H1 (cell line): ENCODE measurements at regions not wholly inside any gene's neighbourhood (a gene's known extent, or its start where the extent isn't known, plus 50 kb on each side); places are given as distances from the start of the nearest gene placed in this dataset.
"Not testable (repeated sequence)": the region's sequence is repeated elsewhere in the genome, so short reads cannot be mapped to it uniquely, and the experiment has no call there.

Source experiments
- CTCF ChIA-PET: fragments of 300-600 bp; sonication (Branson Sonifier 250); formaldehyde crosslinking; loops from one replicate; lab custom pipeline; 2021; ENCODE audit not compliant: partially characterized antibody; lab: Charles Lee
- POLR2A ChIA-PET: fragments of 300-600 bp; sonication (Branson Sonifier 250); formaldehyde crosslinking; loops from one replicate; lab custom pipeline; 2021; ENCODE audit warnings: inconsistent platforms; ENCODE audit not compliant: partially characterized antibody; lab: Charles Lee
- DNase-seq, 2 experiments: peaks; one replicate each; pipeline versions ENCODE4 v3.0.0 to v3.0.0-alpha.2; 2010 to 2022; ENCODE audit warnings: low spot score in 2 of 2, low read depth in 1 of 2, mixed read lengths in 1 of 2
- FAIRE-seq: peaks from 2 replicates; lab custom pipeline; 2011; peaks lifted over from hg19 to GRCh38; lab: Jason Lieb, UNC
- H2AFZ ChIP-seq: 2 replicates; pipeline ENCODE4 v1.8.1; 2012; ENCODE audit warnings: low read length, inconsistent platforms
- H2AK5ac ChIP-seq: 2 replicates; pipeline ENCODE4 v1.6.1; 2013; ENCODE audit warnings: low read depth, low read length
- H2BK120ac ChIP-seq: replicated peaks from 2 replicates; pipeline ENCODE3; 2013; ENCODE audit warnings: low read depth, low read length, inconsistent platforms
- H2BK12ac ChIP-seq: 2 replicates; pipeline ENCODE4 v1.6.1; 2013; ENCODE audit warnings: low read depth, low read length
- H2BK15ac ChIP-seq: 2 replicates; pipeline ENCODE4 v1.6.1; 2013; ENCODE audit warnings: low read length
- H2BK20ac ChIP-seq: 2 replicates; pipeline ENCODE4 v1.6.1; 2013; ENCODE audit warnings: low read length
- H2BK5ac ChIP-seq: 2 replicates; pipeline ENCODE4 v1.6.1; 2013; ENCODE audit warnings: low read depth, low read length
- H3K14ac ChIP-seq: 2 replicates; pipeline ENCODE4 v1.6.1; 2013; ENCODE audit warnings: inconsistent platforms; ENCODE audit not compliant: insufficient read length
- H3K18ac ChIP-seq: 2 replicates; pipeline ENCODE4 v1.6.1; 2013; ENCODE audit warnings: low read length; ENCODE audit errors: extremely low read depth
- H3K23ac ChIP-seq: 2 replicates; pipeline ENCODE4 v1.6.1; 2013; ENCODE audit warnings: inconsistent platforms; ENCODE audit not compliant: insufficient read length
- H3K23me2 ChIP-seq: 2 replicates; pipeline ENCODE4 v1.6.1; 2013; ENCODE audit warnings: low read depth, low read length
- H3K27ac ChIP-seq: 2 replicates; pipeline ENCODE4 v1.6.1; 2011; ENCODE audit warnings: low read depth, low read length, inconsistent platforms
- H3K27me3 ChIP-seq, 4 experiments: replicated peaks in 1 of 4; 1 replicate in 1 of 4; 2 replicates in 3 of 4; pipeline versions ENCODE4 v1.6.1 to v1.8.1; 2011 to 2013; ENCODE audit warnings: low read length in 3 of 4, mild to moderate bottlenecking in 3 of 4, inconsistent platforms in 2 of 4, mixed read lengths in 2 of 4, moderate library complexity in 1 of 4; ENCODE audit not compliant: control insufficient read depth in 3 of 4, insufficient read depth in 3 of 4; ENCODE audit errors: extremely low read depth in 1 of 4
- H3K36me3 ChIP-seq, 4 experiments: 2 replicates each; pipeline versions ENCODE4 v1.6.1 to v1.8.1; 2011 to 2013; ENCODE audit warnings: mild to moderate bottlenecking in 4 of 4, low read length in 3 of 4, moderate library complexity in 2 of 4, control low read depth in 1 of 4, inconsistent platforms in 1 of 4; ENCODE audit not compliant: insufficient read depth in 4 of 4, control insufficient read depth in 2 of 4
- H3K4ac ChIP-seq: replicated peaks from 2 replicates; pipeline ENCODE3; 2013; ENCODE audit warnings: low read length, low read depth, mixed read lengths, inconsistent platforms; ENCODE audit not compliant: insufficient read length
- H3K4me1 ChIP-seq, 4 experiments: replicated peaks in 1 of 4; 1 replicate in 1 of 4; 2 replicates in 3 of 4; pipeline versions ENCODE4 v1.6.1 to v1.8.1; 2011 to 2013; ENCODE audit warnings: low read length in 3 of 4, inconsistent platforms in 2 of 4, mixed read lengths in 1 of 4; ENCODE audit not compliant: insufficient read depth in 4 of 4, control insufficient read depth in 3 of 4
- H3K4me2 ChIP-seq, 2 experiments: 2 replicates each; pipeline versions ENCODE4 v1.6.1 to v1.8.1; 2011 to 2013; ENCODE audit warnings: low read depth in 2 of 2, low read length in 2 of 2, control low read depth in 1 of 2, inconsistent platforms in 1 of 2, mild to moderate bottlenecking in 1 of 2; ENCODE audit not compliant: insufficient read depth in 1 of 2
- H3K4me3 ChIP-seq, 4 experiments: fragments of 200-600, 300-600 bp in 1 of 4; sonication (generic), shearing (Covaris generic), sonication (Bioruptor Twin) in 1 of 4; 2 replicates each; pipeline versions ENCODE4 v1.5.1 to v1.8.1; 2011 to 2016; ENCODE audit warnings: low read length in 4 of 4, low read depth in 3 of 4, control low read depth in 2 of 4, inconsistent platforms in 2 of 4, mild to moderate bottlenecking in 2 of 4, mixed read lengths in 1 of 4, moderate library complexity in 1 of 4; ENCODE audit not compliant: insufficient read depth in 2 of 4; ENCODE audit errors: extremely low read depth in 1 of 4
- H3K56ac ChIP-seq: replicated peaks from 2 replicates; pipeline ENCODE3; 2013; ENCODE audit warnings: low read depth, mild to moderate bottlenecking, mixed read lengths, low read length, inconsistent platforms; ENCODE audit not compliant: insufficient read length
- H3K79me1 ChIP-seq: 2 replicates; pipeline ENCODE4 v1.6.1; 2013; ENCODE audit warnings: low read depth, low read length, control low read depth
- H3K79me2 ChIP-seq, 2 experiments: 2 replicates each; pipeline versions ENCODE4 v1.6.1 to v1.8.1; 2012 to 2013; ENCODE audit warnings: low read length in 2 of 2, mild to moderate bottlenecking in 2 of 2, inconsistent platforms in 1 of 2; ENCODE audit not compliant: insufficient read depth in 2 of 2, control insufficient read depth in 1 of 2
- H3K9ac ChIP-seq, 4 experiments: replicated peaks in 1 of 4; 1 replicate in 1 of 4; 2 replicates in 3 of 4; pipeline versions ENCODE4 v1.6.1 to v1.8.1; 2011 to 2013; ENCODE audit warnings: low read depth in 3 of 4, low read length in 3 of 4, control low read depth in 2 of 4, mild to moderate bottlenecking in 2 of 4, moderate library complexity in 2 of 4, inconsistent platforms in 1 of 4; ENCODE audit errors: extremely low read depth in 1 of 4
- H3K9me3 ChIP-seq, 2 experiments: 2 replicates each; pipeline versions ENCODE4 v1.6.1 to v1.8.1; 2012 to 2013; ENCODE audit warnings: mild to moderate bottlenecking in 2 of 2, moderate library complexity in 2 of 2, control low read depth in 1 of 2, inconsistent platforms in 1 of 2, low read depth in 1 of 2, low read length in 1 of 2, mixed read lengths in 1 of 2; ENCODE audit not compliant: insufficient read depth in 2 of 2
- H4K20me1 ChIP-seq, 2 experiments: replicated peaks in 1 of 2; 2 replicates each; pipeline versions ENCODE3 to v1.8.1; 2011 to 2013; ENCODE audit warnings: inconsistent platforms in 2 of 2, low read length in 2 of 2, mild to moderate bottlenecking in 1 of 2; ENCODE audit not compliant: insufficient read depth in 2 of 2, control insufficient read depth in 1 of 2
- H4K5ac ChIP-seq: 2 replicates; pipeline ENCODE4 v1.6.1; 2013; ENCODE audit warnings: low read length, low read depth, mixed read lengths, inconsistent platforms; ENCODE audit not compliant: insufficient read length
- H4K8ac ChIP-seq: 2 replicates; pipeline ENCODE4 v1.8.0; 2013; ENCODE audit warnings: mild to moderate bottlenecking, moderate library complexity, low read length, inconsistent platforms; ENCODE audit not compliant: insufficient read depth; ENCODE audit errors: extremely low read depth
- H4K91ac ChIP-seq: replicated peaks from 2 replicates; pipeline ENCODE3; 2013; ENCODE audit warnings: low read length, mixed read lengths, inconsistent platforms; ENCODE audit not compliant: insufficient read length
- WGBS, 2 experiments: shearing (Covaris generic) in 1 of 2; methylation state at CpG; one replicate each; pipeline versions ENCODE4 v1.1.6 to v1.1.7; 2013 to 2015; ENCODE audit warnings: low lambda C conversion rate in 2 of 2, mixed read lengths in 2 of 2, inconsistent platforms in 1 of 2, low coverage in 1 of 2, missing lambda C conversion rate in 1 of 2; ENCODE audit not compliant: insufficient replicate concordance in 2 of 2, insufficient coverage in 1 of 2, insufficient read length in 1 of 2; ENCODE audit errors: extremely low coverage in 1 of 2, missing lambda C conversion rate in 1 of 2; 5-methylcytosine and 5-hydroxymethylcytosine counted together

- H2BK120ac ChIP-seq, H4K91ac ChIP-seq, H3K23me2 ChIP-seq, H4K20me1 ChIP-seq, H2BK5ac ChIP-seq, H3K4me2 ChIP-seq, H3K79me2 ChIP-seq, CTCF ChIA-PET, FAIRE-seq, H3K14ac ChIP-seq, H2AK5ac ChIP-seq, H3K18ac ChIP-seq, H2BK20ac ChIP-seq, H2AFZ ChIP-seq, H3K9me3 ChIP-seq, H3K4ac ChIP-seq, H3K9ac ChIP-seq, POLR2A ChIA-PET, H2BK12ac ChIP-seq, H3K4me1 ChIP-seq, H3K4me3 ChIP-seq, H3K23ac ChIP-seq, H3K56ac ChIP-seq, H3K27ac ChIP-seq, H3K36me3 ChIP-seq, H3K27me3 ChIP-seq, H4K8ac ChIP-seq, H4K5ac ChIP-seq, DNase-seq, H2BK15ac ChIP-seq, H3K79me1 ChIP-seq: not testable (repeated sequence)
- WGBS, 2 experiments: 92% methylated on average over 21 of the region's 21 CpGs; no CpG with 5 or more reads in 1 of the 2 experiments
Observed at GRCh38 chr4:3947761-3948160, 181.6 kb downstream of the ADRA2C start.

DNA sequence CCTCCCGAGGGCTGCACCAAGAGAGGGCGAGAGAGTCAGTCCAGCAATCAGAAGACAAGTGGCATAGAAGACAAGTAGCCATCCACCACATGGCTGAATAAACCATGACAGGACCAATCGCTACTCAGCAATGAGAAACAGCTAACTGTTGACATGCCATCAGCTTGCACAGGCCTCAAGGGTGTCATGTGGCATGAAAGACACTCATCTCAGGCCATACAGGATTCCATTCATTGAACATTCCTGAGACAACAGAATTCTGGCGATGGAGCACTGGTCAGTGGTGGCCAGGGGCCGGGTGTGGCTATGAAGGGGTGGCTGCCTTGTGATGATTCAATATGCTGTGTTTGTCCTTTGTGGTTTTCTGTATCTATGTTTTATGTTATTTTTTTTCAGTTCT lies 182.0 kb downstream of the ADRA2C start:
- H3K4me1 ChIP-seq, POLR2A ChIA-PET, H2AFZ ChIP-seq, H3K79me2 ChIP-seq, H3K4ac ChIP-seq, FAIRE-seq, H2BK5ac ChIP-seq, H2BK20ac ChIP-seq, H3K4me2 ChIP-seq, H3K27me3 ChIP-seq, H3K23ac ChIP-seq, H3K36me3 ChIP-seq, H2AK5ac ChIP-seq, H4K5ac ChIP-seq, H3K9me3 ChIP-seq, H4K91ac ChIP-seq, H3K18ac ChIP-seq, H3K23me2 ChIP-seq, H4K8ac ChIP-seq, H3K4me3 ChIP-seq, H3K56ac ChIP-seq, H3K79me1 ChIP-seq, DNase-seq, H3K14ac ChIP-seq, H3K9ac ChIP-seq, H3K27ac ChIP-seq, H2BK120ac ChIP-seq, H2BK15ac ChIP-seq, H2BK12ac ChIP-seq, H4K20me1 ChIP-seq: not testable (repeated sequence)
- CTCF ChIA-PET: interaction anchor here (1.1 to 2.1 kb wide), 2 partner anchors 67 to 156 kb away, joined by 3 to 5 read pairs; no protein-coding TSS in a partner anchor
- 79% methylated on average over 5 of the region's 5 CpGs; no CpG with 5 or more reads in 1 of the 2 experiments for WGBS, 2 experiments
